GM21390 (cell line): ENCODE measurements at regions not wholly inside any gene's neighbourhood (a gene's known extent, or its start where the extent isn't known, plus 50 kb on each side); places are given as distances from the start of the nearest gene placed in this dataset.

Experiments used
- ATAC-seq: cut with Tn5 transposase; IDR thresholded peaks from one replicate; pipeline ENCODE4 v1.9.1; 2021; ENCODE audit not compliant: unreplicated experiment

- ATAC-seq = no peak
Measured at GRCh38 chr6:2381872-2382661, 136.7 kb upstream of the GMDS start.

GRCh38 chr6:2378891-2379652 lies 133.7 kb upstream of the GMDS start:
- no peak for ATAC-seq

GRCh38 chr6:2378046-2378657 lies 132.7 kb upstream of the GMDS start:
- no peak for ATAC-seq

GRCh38 chr6:2376429-2377355 lies 131.3 kb upstream of the GMDS start:
- ATAC-seq = no peak

- ATAC-seq = no peak
Measured at GRCh38 chr6:2375443-2375842, 130.0 kb upstream of the GMDS start.

GRCh38 chr6:2369606-2370005 lies 124.2 kb upstream of the GMDS start:
- no peak for ATAC-seq

- no peak for ATAC-seq
Measured at GRCh38 chr6:2363211-2363610, 117.8 kb upstream of the GMDS start.

GRCh38 chr6:2361195-2361594 lies 115.8 kb upstream of the GMDS start:
- ATAC-seq = no peak

- no peak for ATAC-seq
Measured at GRCh38 chr6:2360716-2361115, 115.3 kb upstream of the GMDS start.

GRCh38 chr6:2360126-2360525 lies 114.7 kb upstream of the GMDS start:
- ATAC-seq = no peak

GRCh38 chr6:2355150-2355549 lies 109.7 kb upstream of the GMDS start:
- ATAC-seq = no peak

GRCh38 chr6:2354138-2354491 lies 108.7 kb upstream of the GMDS start:
- ATAC-seq = no peak

- no peak for ATAC-seq
Measured at GRCh38 chr6:2353412-2354137, 108.2 kb upstream of the GMDS start.

GRCh38 chr6:2351807-2352431 lies 106.5 kb upstream of the GMDS start:
- ATAC-seq = no peak

- ATAC-seq = no peak
Measured at GRCh38 chr6:2351090-2351489, 105.7 kb upstream of the GMDS start.

- ATAC-seq = no peak
Measured at GRCh38 chr6:2346078-2346477, 100.7 kb upstream of the GMDS start.

GRCh38 chr6:2344319-2344905 lies 99.0 kb upstream of the GMDS start:
- no peak for ATAC-seq

- ATAC-seq = no peak
Measured at GRCh38 chr6:2327591-2327990, 82.2 kb upstream of the GMDS start.

GRCh38 chr6:2324166-2324953 lies 79.0 kb upstream of the GMDS start:
- ATAC-seq = no peak
